Right hindlimb (tissue), 1 donor: ENCODE measurements at regions not wholly inside any gene's neighbourhood (a gene's known extent, or its start where the extent isn't known, plus 50 kb on each side); places are given as distances from the start of the nearest gene placed in this dataset.
A peak's percentile ranks its signal among the peaks of the same experiment; 100 is the strongest.
"Not testable (repeated sequence)": the region's sequence is repeated elsewhere in the genome, so short reads cannot be mapped to it uniquely, and the experiment has no call there.

Experiments
- DNase-seq: peaks from one replicate; pipeline ENCODE4 v3.0.0-alpha.2; 2018

- DNase-seq, result not testable (repeated sequence)
Observed at GRCh38 chr21:6561168-6561567, 3960.2 kb upstream of the TPTE start.

GRCh38 chr21:6561578-6561977 is 3959.8 kb upstream of the TPTE start:
- not testable (repeated sequence) for DNase-seq

- DNase-seq, result not testable (repeated sequence)
Observed at GRCh38 chr21:6564543-6565166, 3956.7 kb upstream of the TPTE start.

GRCh38 chr21:6565190-6566094 is 3955.9 kb upstream of the TPTE start:
- peak; percentile 38 for DNase-seq

GRCh38 chr21:6567542-6567941 is 3953.8 kb upstream of the TPTE start:
- DNase-seq, result not testable (repeated sequence)

GRCh38 chr21:6569152-6569551 is 3952.2 kb upstream of the TPTE start:
- DNase-seq, result not testable (repeated sequence)

GRCh38 chr21:6569587-6570392 is 3951.6 kb upstream of the TPTE start:
- not testable (repeated sequence) for DNase-seq

GRCh38 chr21:6570700-6571368 is 3950.5 kb upstream of the TPTE start:
- not testable (repeated sequence) for DNase-seq

GRCh38 chr21:6573576-6573975 is 3947.8 kb upstream of the TPTE start:
- DNase-seq, result not testable (repeated sequence)

- not testable (repeated sequence) for DNase-seq
Observed at GRCh38 chr21:6579801-6580200, 3941.6 kb upstream of the TPTE start.
